Medulla oblongata (tissue), 1 donor: ENCODE measurements at regions not wholly inside any gene's neighbourhood (a gene's known extent, or its start where the extent isn't known, plus 50 kb on each side); places are given as distances from the start of the nearest gene placed in this dataset.
"Not testable (repeated sequence)": the region's sequence is repeated elsewhere in the genome, so short reads cannot be mapped to it uniquely, and the experiment has no call there.

Experiments
- DNase-seq: peaks from one replicate; pipeline ENCODE4 v3.0.0-alpha.2; 2015; ENCODE audit errors: extremely low spot score

DNA sequence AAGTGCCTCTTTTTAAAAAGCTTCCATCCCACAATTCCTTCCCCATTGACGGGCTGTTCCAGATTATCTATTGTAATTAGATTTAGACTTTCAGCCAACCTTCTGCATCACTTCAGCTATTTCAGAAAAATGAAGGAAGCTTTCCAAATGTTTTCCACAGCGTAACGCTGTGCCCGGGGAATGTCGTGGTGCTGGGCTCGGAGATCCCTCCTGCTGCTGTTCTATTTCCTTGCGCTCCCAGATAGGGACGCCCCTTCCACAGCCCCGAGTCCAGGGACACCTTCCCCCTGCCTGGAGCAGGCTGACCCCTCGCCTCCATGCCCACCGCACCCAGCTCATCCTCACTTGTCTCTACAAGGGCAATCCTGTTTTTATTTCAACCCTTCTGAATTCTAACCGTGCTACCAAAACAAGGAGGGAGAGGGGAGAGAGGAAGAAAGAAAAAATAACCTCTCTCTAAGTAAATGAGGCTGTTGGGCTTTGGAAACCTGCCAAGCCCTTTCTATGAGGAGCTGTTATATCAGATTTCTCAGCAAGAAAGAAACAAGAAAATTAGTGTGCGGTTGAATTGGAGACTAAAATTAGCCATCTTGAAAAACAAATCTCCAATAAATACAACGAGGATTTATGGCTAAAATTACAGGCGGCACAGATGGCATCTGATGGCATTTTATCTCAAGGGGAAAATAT lies 366.9 kb downstream of the BRD1 start:
- DNase-seq, result no peak

DNA sequence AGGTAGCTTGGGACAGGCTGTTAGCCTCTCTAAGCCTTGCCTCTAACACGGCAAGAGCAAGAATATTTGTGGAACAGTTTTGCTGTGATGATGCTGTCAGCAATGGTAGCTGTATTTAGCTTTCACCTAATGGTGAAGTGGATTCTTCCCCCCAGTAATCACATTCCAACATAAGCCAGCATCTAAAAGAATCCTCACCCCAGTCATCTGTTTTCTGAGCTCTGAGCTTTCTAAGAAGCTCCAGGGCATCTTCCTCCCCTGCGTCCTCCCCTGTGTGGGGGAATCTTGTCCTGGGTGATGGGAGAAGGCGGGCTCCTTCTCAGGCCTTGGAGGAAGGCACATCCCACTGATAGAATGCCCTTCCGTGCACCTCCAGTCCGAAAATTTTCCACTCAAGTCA lies 367.6 kb downstream of the BRD1 start:
- DNase-seq, result no peak

- DNase-seq, result no peak
Measured at GRCh38 chr22:49458708-49459099, 369.0 kb downstream of the BRD1 start.

- no peak for DNase-seq
Measured at GRCh38 chr22:49457946-49458707, 369.5 kb downstream of the BRD1 start.

GRCh38 chr22:49457146-49457545 lies 370.5 kb downstream of the BRD1 start:
- DNase-seq, result no peak

GRCh38 chr22:49455595-49455994 lies 372.1 kb downstream of the BRD1 start:
- DNase-seq, result no peak

DNA sequence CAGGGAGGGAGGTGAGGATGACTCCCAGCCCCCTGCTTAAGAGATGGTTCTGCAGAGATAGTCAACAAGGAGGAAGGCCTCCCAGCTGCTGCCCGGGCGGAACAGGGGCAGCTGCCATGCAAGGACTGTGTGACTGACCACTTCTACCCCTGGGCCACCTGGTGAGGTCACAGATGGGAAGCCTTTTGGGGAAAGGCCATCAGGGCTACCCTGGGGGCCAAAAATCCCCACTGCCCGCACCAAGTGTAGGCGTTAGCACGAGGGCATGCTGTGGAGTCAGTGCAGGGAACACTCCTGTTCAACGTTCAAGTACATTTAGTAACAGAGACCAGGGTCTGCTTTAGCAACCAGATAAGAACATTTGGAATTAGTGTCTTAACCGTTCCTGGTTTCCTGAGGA lies 372.9 kb downstream of the BRD1 start:
- no peak for DNase-seq

DNA sequence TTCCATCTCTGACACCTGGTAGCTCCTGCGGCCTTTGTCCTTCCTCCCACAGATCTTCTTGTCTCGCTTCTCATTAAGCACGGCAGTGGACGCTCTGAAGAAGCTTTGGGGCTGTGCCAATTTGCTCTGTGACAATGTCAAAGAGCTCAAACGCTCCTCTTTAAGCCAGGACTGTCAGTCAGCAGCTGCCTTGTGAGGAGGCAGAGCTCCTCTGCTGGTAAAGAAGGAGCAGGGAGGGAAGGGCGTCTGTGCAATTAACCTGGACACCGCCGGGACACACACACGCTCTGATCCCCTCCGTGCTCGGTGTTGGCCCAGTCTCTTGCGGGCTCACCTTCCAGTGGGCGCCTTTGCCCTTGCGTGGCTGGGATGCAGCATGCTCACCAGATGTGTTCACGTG lies 373.9 kb downstream of the BRD1 start:
- DNase-seq, result no peak

GRCh38 chr22:49453019-49453418 lies 374.7 kb downstream of the BRD1 start:
- DNase-seq, result not testable (repeated sequence)

GRCh38 chr22:49452362-49452946 lies 375.2 kb downstream of the BRD1 start:
- no peak for DNase-seq

GRCh38 chr22:49451070-49451840 lies 376.4 kb downstream of the BRD1 start:
- DNase-seq, result no peak

DNA sequence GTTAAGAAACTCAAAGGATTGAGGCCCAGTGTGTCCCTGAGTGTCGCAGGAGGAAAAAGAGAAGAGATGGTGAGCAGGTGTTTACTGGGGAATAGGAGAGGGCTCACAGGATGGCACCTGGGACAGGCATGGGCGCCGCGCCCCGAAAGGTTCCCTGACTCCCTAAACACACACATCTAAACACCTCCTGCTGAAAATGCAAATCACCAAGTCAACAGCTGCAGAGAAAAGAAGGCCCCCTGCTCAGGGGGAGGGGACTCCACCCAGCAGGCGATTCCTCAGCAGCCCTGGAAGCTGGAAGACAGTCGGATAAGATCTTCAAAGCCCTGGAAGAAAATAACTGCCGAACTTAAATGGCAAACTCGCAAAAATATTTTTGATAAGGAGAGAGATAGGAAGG lies 377.2 kb downstream of the BRD1 start:
- DNase-seq, result no peak

DNA sequence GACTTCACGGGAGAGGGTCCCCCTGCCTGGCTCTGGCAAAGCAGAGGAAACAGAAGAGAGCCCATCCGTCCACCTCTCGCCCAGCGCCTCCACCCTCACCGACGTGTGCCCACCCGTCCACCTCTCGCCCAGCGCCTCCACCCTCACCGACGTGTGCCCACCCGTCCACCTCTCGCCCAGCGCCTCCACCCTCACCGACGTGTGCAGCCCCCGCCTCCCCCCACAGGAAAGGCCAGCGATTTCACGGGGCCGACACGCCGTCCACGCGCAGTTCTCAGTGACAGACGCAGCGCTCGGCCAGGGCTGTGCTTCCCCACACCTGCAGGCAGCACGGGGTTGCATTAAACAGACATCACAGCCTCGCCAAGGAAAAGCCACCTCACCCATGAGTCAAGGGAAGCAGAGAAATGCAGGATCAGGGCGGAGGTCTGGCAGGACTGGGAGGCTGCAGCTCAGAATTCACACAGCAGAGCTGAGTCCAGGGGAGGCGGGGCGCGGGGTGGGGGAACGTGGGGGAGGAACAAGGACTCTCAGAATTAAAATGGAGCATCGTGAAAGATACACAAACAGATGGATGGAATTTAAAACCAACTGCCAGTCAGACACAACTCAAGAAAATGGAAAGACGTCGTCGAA lies 377.7 kb downstream of the BRD1 start:
- DNase-seq, result no peak

GRCh38 chr22:49449377-49449776 lies 378.3 kb downstream of the BRD1 start:
- no peak for DNase-seq

GRCh38 chr22:49448526-49448925 lies 379.1 kb downstream of the BRD1 start:
- DNase-seq, result peak; percentile 86

DNA sequence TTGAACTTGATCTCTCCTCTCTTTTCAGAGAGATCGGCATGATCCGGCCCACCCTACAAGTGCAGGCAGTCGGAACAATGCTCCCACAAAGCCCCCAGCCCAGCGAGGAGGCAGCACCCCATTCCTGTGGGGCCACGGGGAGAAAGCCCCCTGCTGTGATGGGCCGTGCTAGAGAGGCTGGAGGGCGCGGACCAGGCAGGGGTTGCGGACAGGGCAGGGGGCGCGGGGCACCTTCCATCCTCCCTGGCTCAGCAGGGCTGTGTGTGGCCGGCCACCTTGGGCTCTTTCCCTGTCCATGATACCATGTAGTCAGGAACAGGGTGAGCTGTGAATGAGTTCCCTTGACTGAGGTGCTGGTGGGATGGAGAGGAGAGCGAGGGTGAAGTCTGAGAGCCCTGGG lies 379.8 kb downstream of the BRD1 start:
- DNase-seq, result no peak

DNA sequence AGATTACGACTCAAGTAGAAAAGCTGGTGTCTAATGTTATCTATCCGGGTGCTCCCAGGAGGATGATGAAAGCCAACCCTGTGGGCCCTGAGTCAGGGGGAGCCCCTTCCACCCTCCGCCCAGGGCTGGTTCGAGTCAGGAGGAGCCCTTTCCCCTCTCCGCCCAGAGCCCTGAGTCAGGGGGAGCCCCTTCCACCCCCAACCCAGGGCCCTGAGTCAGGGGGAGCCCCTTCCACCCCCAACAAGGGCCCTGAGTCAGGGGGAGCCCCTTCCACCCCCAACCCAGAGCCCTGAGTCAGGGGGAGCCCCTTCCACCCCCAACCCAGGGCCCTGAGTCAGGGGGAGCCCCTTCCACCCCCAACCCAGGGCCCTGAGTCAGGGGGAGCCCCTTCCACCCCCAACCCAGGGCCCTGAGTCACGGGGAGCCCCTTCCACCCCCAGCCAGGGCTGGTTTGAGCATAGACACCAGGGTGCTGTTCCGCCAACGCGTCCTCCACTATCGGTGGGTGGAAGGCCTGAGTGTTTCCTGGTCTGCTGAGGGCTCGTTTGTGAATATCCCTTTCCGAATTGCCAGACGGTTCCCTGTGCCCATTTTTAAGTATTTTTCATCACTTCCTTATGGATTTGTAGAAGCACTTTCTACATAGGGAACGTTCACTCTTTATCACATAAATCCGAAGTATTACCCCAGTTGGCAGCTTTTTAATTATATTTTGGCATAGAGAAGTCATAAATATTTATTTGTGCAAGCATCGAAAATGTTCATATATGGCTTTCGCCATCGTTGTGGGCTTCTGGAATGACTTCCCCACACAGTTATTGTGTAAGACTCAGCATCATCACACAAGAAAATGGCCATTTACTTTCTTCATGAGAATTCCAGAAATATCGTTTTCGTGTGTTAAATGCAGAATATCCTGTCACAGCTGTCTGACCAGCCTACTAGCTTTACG lies 380.6 kb downstream of the BRD1 start:
- no peak for DNase-seq

- DNase-seq, result no peak
Measured at GRCh38 chr22:49446145-49446758, 381.4 kb downstream of the BRD1 start.

GRCh38 chr22:49444781-49445180 lies 382.9 kb downstream of the BRD1 start:
- DNase-seq, result no peak

DNA sequence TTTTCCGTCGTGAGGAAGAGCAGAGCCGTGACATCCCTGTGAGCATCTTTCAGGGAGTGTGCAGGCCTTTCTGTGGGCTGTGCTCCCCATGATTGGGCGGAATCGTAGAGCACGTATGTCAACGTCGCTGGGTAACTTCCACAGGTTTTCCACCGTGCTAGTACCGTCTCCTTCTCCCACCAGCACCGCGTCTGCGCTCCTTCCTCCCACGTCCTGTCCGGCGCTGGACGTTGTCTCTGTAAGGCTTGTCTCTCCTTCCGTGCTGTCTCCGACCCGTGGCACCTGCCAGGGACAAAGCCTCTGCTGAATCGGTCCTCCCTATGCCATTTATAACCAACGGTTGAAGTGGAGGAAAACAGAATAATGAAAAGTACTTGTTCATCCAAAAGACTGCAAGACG lies 386.7 kb downstream of the BRD1 start:
- DNase-seq, result no peak
